HG03135 (cell line): ENCODE measurements at regions not wholly inside any gene's neighbourhood (a gene's known extent, or its start where the extent isn't known, plus 50 kb on each side); places are given as distances from the start of the nearest gene placed in this dataset.

ENCODE experiments used
- ATAC-seq: cut with Tn5 transposase; IDR thresholded peaks from one replicate; pipeline ENCODE4 v1.9.1; 2021; ENCODE audit warnings: mild to moderate bottlenecking, moderate library complexity; ENCODE audit not compliant: unreplicated experiment

- ATAC-seq = no peak
Observed at GRCh38 chr13:105342281-105342820, 1193.1 kb downstream of the EFNB2 start.

GRCh38 chr13:105341758-105342157, 1193.7 kb downstream of the EFNB2 start:
- no peak for ATAC-seq

DNA sequence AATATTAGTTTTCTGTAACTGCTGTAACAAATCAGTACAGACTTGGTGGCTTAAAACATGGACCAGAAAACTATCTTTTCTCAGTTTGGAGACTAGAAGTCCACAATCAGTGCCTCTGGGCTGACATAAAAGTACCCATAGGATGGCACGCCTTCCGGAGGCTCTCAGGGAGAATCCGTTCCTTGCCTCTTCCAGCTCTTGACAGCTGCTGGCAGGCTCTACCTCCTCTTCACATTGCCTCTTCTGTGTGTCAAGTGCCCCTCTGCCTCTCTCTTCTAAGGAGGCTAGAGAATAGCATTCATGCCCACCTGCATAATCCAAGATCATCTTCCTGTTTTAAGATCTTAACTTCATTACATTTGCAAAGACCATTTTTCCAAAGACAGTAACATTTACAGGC, 1194.2 kb downstream of the EFNB2 start:
- no peak for ATAC-seq

- no peak for ATAC-seq
Observed at GRCh38 chr13:105340061-105340606, 1195.3 kb downstream of the EFNB2 start.

DNA sequence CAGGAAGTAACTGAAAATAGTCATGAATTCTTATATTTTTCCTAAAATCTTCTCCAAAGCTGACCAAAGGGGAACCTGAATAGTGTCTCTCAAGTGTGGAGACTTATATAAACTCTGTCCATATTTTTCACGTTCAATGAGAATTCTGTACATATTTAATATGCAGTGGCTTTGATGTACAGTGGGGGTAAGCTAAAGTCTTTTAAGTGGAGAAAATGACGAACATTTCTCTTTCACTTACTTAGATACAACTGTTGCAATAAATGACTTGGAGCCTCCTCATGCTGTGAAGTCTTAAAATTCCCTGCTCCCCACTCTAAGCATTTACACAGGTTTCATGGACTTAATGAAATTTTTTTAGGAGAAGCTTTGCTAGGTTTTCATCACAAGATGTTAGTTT, 1196.7 kb downstream of the EFNB2 start:
- ATAC-seq = no peak

GRCh38 chr13:105338006-105338405, 1197.5 kb downstream of the EFNB2 start:
- ATAC-seq = no peak

- no peak for ATAC-seq
Observed at GRCh38 chr13:105336706-105337576, 1198.5 kb downstream of the EFNB2 start.

GRCh38 chr13:105334211-105334610, 1201.3 kb downstream of the EFNB2 start:
- ATAC-seq = no peak

DNA sequence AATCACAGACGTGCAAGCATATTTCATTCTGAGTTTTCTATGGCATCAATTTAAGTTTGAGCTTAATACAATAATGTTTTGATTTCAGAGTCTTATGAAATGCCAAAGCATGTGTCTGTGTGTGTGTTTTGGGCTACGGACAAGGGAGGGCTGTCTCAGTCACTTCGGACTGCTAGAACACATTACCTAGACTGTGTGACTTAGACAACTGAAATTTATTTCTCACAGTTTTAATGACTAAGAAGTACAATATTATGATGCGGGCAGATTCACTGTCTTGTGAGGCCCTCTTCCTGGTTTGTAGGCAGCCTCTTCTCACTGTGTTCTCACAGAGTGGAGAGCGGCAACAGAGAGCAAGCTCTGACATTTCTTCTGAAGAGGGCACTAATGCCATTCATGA, 1202.0 kb downstream of the EFNB2 start:
- ATAC-seq = no peak

DNA sequence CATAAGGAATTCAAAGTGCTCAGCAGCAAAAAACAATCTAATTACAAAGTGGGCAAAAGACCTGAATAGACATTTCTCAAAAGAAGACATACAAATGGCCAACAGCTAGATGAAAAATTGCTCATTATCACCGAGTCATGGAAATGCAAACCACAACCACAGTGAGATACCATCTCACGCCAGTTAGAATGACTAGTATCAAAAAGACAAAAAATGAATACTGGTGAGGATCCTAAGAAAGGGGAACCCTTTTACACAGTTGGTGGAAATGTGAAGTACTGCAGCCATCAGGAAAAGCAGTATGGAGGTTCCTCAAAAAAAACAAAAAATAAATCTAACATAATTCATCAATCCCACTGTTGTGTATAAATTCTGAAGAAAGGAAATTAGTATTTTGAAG, 1206.1 kb downstream of the EFNB2 start:
- ATAC-seq = no peak

GRCh38 chr13:105328212-105328611, 1207.2 kb downstream of the EFNB2 start:
- no peak for ATAC-seq

- ATAC-seq = no peak
Observed at GRCh38 chr13:105327581-105328126, 1207.8 kb downstream of the EFNB2 start.

- no peak for ATAC-seq
Observed at GRCh38 chr13:105319875-105320274, 1215.6 kb downstream of the EFNB2 start.

DNA sequence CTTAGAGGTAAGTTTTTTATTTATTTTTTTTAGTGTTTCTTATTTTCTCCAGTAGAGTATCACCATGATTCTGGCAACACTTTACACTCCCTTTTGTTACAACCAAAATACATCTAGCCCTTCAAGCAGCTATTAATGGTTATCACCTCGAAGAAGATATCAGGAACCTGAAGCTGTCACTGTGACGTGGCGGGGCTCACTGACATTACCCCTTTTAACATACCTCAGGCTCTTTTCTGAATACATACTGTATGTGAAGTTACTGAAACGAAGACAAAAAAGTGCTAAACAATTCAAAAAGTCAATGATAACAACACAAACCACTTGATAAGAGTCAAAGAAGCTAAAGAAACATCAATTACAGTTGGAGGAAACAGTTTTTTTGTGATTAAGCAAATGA, 1218.7 kb downstream of the EFNB2 start:
- ATAC-seq = no peak

DNA sequence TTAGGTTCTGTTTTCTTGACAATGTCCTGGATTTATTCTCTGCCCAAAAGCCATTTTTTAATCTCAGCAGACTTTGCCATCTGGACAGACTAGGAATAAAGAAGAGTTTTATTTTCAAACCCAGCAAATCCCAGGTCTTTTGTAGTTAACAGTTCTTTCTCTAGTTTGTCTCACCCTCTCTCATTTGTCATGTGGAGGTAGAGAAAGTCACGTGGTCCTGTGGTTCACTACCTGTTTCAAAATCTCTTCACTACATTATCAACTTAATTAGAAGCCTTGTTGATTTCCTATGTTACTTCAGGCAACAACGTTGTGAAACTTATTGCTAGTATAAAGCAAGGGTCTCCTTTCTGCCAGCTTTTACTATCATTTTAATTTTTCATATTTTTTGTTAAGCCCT, 1222.6 kb downstream of the EFNB2 start:
- no peak for ATAC-seq

- ATAC-seq = no peak
Observed at GRCh38 chr13:105311094-105311493, 1224.4 kb downstream of the EFNB2 start.

DNA sequence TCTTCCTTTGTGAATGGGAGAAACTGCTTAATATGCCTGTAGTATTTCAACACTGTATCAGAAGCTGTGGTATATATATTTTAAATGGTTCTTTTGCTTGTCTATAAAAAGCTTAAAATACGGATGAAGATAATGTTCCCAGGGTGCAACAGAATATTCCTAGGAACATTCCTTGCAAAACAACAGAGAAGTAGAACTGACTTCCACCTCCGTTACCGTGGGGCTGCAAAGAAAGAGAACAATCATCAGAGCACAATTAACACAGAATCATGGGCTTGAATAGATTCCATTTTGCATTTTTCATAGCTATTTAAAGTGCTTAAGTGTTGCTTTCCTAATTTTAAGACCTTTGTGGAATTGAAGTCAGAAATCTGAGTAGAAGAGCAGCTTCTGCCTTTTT, 1227.7 kb downstream of the EFNB2 start:
- no peak for ATAC-seq

DNA sequence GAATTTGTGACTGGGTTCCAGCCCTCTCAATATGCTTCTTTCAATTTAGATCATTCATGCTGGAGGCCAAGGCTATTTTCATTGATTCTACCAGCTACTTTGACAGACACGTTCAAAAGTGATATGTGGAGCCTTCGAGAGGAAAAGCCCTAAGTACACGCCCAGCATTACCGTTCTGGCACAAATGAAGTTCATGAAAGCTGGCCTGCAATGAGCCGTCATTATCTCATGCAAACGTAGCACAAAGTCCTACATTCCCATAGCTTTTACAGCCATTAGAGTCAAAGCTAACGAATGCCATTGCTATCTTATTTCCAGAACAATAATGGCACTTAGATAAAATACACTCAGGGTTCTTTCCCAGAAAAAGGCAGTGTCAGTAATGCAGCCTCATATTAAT, 1237.6 kb downstream of the EFNB2 start:
- ATAC-seq = no peak

DNA sequence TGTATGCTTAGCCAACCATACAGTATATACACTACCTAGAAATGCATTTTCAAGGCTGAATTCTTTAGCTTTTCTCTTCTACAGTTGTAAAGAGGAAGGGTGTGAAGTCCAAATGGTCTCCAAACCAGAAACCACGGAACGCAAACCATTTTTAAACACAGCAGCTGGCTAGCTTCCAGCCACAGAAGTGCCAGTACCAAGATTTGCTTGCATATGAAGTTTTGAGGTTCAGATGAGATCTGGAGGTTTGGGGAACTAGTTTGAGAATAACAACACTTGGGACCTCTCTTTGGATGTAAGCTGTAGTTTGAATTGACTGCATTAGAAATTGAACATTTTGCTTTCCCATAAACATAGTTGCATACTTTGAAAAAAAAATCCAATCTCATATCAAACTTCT, 1243.5 kb downstream of the EFNB2 start:
- no peak for ATAC-seq

GRCh38 chr13:105290596-105290995, 1244.9 kb downstream of the EFNB2 start:
- no peak for ATAC-seq

GRCh38 chr13:105285526-105285925, 1249.9 kb downstream of the EFNB2 start:
- no peak for ATAC-seq
